Urinary bladder (tissue), 3 donors: ENCODE measurements at regions not wholly inside any gene's neighbourhood (a gene's known extent, or its start where the extent isn't known, plus 50 kb on each side); places are given as distances from the start of the nearest gene placed in this dataset.
"Not testable (repeated sequence)": the region's sequence is repeated elsewhere in the genome, so short reads cannot be mapped to it uniquely, and the experiment has no call there.

Experiments used
- DNase-seq: peaks from one replicate; pipeline ENCODE4 v3.0.0-alpha.2; 2015; ENCODE audit errors: extremely low spot score
- H3K27ac ChIP-seq: one replicate; pipeline ENCODE4 v1.5.1; 2013; ENCODE audit warnings: low read depth, mild to moderate bottlenecking, moderate library complexity
- H3K36me3 ChIP-seq: one replicate; pipeline ENCODE4 v1.6.1; 2013; ENCODE audit warnings: mild to moderate bottlenecking, moderate library complexity; ENCODE audit not compliant: insufficient read depth
- H3K4me1 ChIP-seq: one replicate; pipeline ENCODE4 v1.6.1; 2013; ENCODE audit warnings: mild to moderate bottlenecking, moderate library complexity; ENCODE audit not compliant: insufficient read depth
- H3K4me3 ChIP-seq: one replicate; pipeline ENCODE4 v1.5.1; 2013; ENCODE audit warnings: low read depth, low read length
- WGBS: extraction: QIAGEN DNeasy Blood & Tissue Kit; methylation state at CpG from one replicate; pipeline ENCODE4 v1.1.7; 2013; 5-methylcytosine and 5-hydroxymethylcytosine counted together
- donor health status: healthy with polysubstance abuse.
- donor health status: healthy.

DNA sequence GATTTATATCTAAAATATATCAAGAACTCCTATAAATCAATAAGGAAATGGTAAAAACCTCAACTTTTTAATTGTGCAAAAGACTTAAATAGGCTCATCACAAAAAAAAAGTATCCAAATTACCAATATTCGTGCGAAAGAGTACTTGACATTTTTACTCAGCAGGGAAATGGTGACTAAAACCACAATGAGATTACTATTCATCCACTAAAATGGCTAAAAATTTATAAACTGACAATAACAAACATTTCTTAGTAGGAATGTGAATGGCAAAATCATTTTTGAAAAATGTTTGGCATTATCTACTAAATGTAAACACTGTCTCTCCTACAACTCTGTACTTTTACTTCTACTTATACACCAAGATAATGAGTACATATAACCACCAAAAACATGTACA is 184.8 kb upstream of the RND3 start:
- DNase-seq: no peak
- WGBS: 96% methylated on average over 2 of the region's 2 CpGs
- Histone ChIP-seq H3K27ac (no peak overlapping the region), H3K4me1 (no peaks in the 10 kb centered on the region), H3K36me3 (no peaks in the 10 kb centered on the region), H3K4me3 (no peak overlapping the region)

- H3K4me1 ChIP-seq: no peaks in the 10 kb centered on the region
- H3K27ac ChIP-seq: no peak overlapping the region
- no peak overlapping the region for H3K4me3 ChIP-seq
- no peaks in the 10 kb centered on the region for H3K36me3 ChIP-seq
- WGBS: 97% methylated on average over 3 of the region's 3 CpGs
- no peak for DNase-seq
These were observed 182.0 kb upstream of the RND3 start for GRCh38 chr2:150669492-150669891.

- not testable (repeated sequence) for H3K4me3 ChIP-seq, DNase-seq, H3K36me3 ChIP-seq, H3K27ac ChIP-seq, H3K4me1 ChIP-seq
These were observed 179.6 kb upstream of the RND3 start for GRCh38 chr2:150667039-150667438.

- H3K27ac ChIP-seq: no peak overlapping the region
- WGBS: 70% methylated on average over 1 of the region's 1 CpG
- H3K4me1 ChIP-seq: no peaks in the 10 kb centered on the region
- no peak overlapping the region for H3K4me3 ChIP-seq
- H3K36me3 ChIP-seq: no peaks in the 10 kb centered on the region
- DNase-seq: no peak
These were observed 175.7 kb upstream of the RND3 start for GRCh38 chr2:150663143-150663542.

- Histone ChIP-seq H3K27ac (no peak overlapping the region), H3K4me3 (no peak overlapping the region), H3K4me1 (no peaks in the 10 kb centered on the region), H3K36me3 (no peaks in the 10 kb centered on the region)
- 97% methylated on average over 2 of the region's 2 CpGs for WGBS
- no peak for DNase-seq
These were observed 168.5 kb upstream of the RND3 start for GRCh38 chr2:150656002-150656401.

- Histone ChIP-seq H3K36me3 (no peaks in the 10 kb centered on the region), H3K4me1 (no peaks in the 10 kb centered on the region), H3K27ac (no peak overlapping the region), H3K4me3 (no peak overlapping the region)
- 95% methylated on average over 1 of the region's 1 CpG for WGBS
- DNase-seq: no peak
These were observed 165.9 kb upstream of the RND3 start for GRCh38 chr2:150653351-150653750.

DNA sequence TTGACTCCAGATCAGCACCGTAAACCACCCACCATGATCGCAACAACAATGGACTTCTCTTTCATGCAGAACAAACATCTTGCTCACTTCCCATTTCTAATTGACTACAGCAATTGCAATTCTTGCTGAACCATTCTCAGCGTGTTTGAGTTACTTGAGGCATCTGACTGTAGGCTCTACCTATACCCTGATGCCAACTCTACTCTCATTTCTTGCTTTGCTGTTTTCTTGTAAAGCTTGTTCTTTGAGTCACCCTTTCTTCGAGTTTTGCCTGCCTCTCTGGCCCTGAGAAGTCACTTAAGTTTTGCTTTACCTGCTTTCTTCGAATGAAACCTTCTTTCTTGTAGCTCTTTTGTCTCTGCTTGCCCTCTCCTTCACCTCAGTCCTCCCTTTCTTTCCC is 160.5 kb upstream of the RND3 start:
- no peak overlapping the region for H3K27ac ChIP-seq
- H3K4me1 ChIP-seq: no peaks in the 10 kb centered on the region
- 87% methylated on average over 5 of the region's 5 CpGs for WGBS
- DNase-seq: no peak
- no peaks in the 10 kb centered on the region for H3K36me3 ChIP-seq
- H3K4me3 ChIP-seq: no peak overlapping the region

DNA sequence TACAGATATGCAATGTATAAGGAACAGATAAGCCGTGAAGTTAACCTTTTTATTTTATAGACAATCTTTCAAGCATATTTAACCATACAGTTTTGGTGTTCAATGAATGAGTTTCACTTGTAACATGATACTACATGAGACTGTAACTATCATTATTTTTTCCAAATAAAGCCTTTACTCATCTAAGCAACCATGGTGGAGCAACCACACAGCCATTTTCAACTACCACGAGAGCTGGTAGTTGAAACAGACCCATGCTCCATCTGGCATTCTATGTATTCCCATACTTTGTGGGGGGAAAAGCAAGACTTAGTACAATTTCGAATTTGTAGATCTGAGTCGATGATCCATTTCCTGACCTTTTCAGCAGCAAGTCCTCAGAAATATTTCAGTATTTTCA is 159.3 kb upstream of the RND3 start:
- Histone ChIP-seq H3K4me1 (no peaks in the 10 kb centered on the region), H3K4me3 (no peak overlapping the region), H3K36me3 (no peaks in the 10 kb centered on the region), H3K27ac (no peak overlapping the region)
- DNase-seq: no peak
- 90% methylated on average over 4 of the region's 4 CpGs for WGBS

- Histone ChIP-seq H3K4me1 (no peaks in the 10 kb centered on the region), H3K27ac (no peak overlapping the region), H3K36me3 (no peaks in the 10 kb centered on the region), H3K4me3 (no peak overlapping the region)
- DNase-seq: no peak
- 51% methylated on average over 5 of the region's 5 CpGs for WGBS
These were observed 157.0 kb upstream of the RND3 start for GRCh38 chr2:150644298-150645067.

DNA sequence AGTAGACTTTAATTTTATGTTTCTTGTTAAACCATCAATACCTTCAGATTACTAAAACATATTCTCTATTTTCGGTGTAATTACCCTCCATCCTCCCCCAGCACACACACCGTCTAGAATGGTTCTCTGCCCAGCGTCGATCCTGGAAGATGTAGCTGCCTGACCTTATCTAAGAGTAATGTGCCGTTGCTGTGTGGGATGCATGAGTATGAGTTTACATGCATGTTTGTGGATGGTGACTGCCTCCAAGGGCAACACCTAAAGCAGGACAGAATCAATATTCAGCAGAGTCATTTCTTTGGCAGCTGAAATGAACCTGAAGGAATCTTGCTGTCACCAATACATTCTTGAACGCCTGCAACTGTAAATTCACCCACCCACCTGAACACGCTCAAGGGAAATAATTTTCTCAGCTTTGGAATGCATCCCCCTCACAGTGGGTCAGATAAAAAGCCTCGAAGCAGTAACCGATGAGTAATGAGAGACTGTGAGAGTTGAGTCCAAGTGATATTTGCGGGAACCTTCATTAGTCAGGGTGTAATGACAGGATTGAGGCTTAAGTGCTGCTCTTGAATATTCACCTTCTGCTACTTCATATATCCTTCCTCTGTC is 155.8 kb upstream of the RND3 start:
- H3K27ac ChIP-seq: no peak overlapping the region

DNA sequence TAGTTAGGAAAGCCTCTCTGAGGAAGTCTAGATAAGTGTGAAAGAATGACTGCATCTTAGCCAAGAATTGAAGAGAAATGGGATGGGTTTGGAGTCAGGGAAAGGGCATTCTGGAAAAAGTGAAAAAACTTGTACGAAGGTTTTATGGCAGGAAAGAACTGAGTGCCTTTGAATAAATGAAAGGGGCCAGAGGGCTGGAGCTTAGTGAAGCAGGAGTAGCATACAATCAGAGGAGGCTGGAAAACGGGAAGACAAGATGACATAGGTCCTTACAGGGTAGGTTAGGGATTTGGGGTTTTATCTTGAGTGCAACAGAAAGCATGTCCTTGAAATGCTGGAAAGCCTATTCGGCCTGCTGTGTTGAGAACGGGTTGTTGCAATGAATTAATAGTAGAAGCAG is 152.6 kb upstream of the RND3 start:
- Histone ChIP-seq H3K4me3 (no peak overlapping the region), H3K4me1 (no peaks in the 10 kb centered on the region), H3K36me3 (no peaks in the 10 kb centered on the region), H3K27ac (no peak overlapping the region)
- WGBS: 25% methylated on average over 4 of the region's 4 CpGs
- no peak for DNase-seq

More for the DNA sequence above, 155.8 kb upstream of the RND3 start:
- 90% methylated on average over 10 of the region's 10 CpGs for WGBS
- H3K4me1 ChIP-seq: no peaks in the 10 kb centered on the region
- no peaks in the 10 kb centered on the region for H3K36me3 ChIP-seq
- no peak for DNase-seq
- H3K4me3 ChIP-seq: no peak overlapping the region

DNA sequence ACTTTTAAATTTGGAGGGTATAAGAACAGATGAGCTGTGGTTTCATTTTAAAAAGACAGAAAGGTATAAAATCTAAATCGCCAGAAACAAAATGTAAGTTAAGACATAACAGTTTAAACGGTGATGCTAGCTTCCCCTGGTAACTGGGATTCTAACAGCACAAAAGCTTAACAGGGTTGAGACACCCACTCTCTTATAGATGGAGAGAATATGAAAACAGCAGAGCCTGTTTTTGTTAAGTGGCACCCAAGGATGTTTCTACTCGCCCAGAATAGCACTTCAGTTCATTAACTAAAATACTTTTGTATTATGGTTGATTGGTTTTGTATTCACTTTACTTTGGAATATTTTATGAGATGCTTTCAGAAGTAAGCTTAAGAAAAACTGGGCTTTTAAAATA is 151.9 kb upstream of the RND3 start:
- DNase-seq: no peak
- no peak overlapping the region for H3K4me3 ChIP-seq
- WGBS: 32% methylated on average over 3 of the region's 3 CpGs
- H3K36me3 ChIP-seq: no peaks in the 10 kb centered on the region
- H3K4me1 ChIP-seq: no peaks in the 10 kb centered on the region
- no peak overlapping the region for H3K27ac ChIP-seq

DNA sequence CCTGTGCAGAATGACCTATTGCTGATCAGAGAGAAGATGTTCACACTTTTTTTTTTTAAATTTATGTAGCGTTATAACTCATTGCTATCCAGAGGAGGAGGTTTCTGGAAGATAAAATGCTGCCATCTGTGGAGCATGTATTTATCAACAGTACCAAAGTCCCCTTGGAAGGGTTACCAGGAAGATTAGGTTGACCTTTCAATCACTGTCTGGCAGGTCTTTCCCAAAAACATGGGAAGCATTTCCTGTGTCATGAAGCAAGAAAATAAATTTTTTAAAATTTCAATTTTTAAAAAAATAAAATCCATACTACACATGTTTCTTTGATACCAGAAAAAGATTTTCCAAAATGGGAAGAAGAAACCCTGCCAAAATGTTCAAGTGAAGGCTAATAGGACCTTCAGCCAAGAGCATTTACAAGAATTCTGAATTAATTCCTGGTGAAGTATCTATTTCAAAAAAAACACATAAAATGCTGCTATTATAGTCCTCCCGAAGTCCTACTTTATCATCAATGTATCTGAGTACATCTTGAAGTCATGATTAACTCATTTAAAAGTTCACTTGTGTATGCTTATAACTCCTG is 143.9 kb upstream of the RND3 start:
- Histone ChIP-seq H3K36me3 (no peaks in the 10 kb centered on the region), H3K27ac (no peak overlapping the region), H3K4me3 (no peak overlapping the region), H3K4me1 (no peaks in the 10 kb centered on the region)
- 54% methylated on average over 2 of the region's 2 CpGs for WGBS
- DNase-seq: no peak

DNA sequence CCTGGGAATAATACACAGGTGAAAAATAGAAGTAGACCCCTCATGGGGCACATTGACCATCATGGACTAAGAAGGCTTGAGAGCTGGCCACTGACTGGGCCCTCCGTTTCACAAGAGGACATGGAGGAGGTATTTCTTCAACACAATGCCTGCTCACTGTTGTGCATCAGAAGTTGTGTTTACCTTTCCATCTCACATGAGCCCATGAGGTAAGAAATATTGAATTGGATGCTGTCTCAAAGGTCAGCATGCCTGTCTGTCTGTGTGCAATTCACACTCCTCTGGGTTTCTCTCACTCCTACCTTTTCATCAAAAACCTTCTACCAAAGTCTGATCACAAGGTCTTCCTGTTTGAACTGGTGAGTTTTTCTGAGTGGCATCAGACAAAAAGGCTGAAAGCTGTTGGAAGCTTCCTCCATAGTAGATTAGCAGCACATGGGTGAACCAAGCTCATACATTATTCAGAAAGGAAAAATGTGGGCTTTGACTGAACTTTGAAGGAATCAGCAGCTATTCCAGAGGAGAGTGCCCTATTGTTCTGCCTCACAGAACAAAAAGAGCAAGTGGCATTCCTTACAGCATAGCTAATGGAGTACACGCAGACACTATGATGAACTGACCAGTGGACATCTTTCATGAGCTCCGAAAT is 143.2 kb upstream of the RND3 start:
- H3K36me3 ChIP-seq: no peaks in the 10 kb centered on the region
- H3K4me3 ChIP-seq: no peak overlapping the region
- no peak for DNase-seq
- H3K27ac ChIP-seq: no peak overlapping the region
- H3K4me1 ChIP-seq: no peaks in the 10 kb centered on the region
- WGBS: 78% methylated on average over 3 of the region's 3 CpGs
